ENCODE measurements at regions not wholly inside any gene's neighbourhood (a gene's known extent, or its start where the extent isn't known, plus 50 kb on each side); places are given as distances from the start of the nearest gene placed in this dataset.

DNA sequence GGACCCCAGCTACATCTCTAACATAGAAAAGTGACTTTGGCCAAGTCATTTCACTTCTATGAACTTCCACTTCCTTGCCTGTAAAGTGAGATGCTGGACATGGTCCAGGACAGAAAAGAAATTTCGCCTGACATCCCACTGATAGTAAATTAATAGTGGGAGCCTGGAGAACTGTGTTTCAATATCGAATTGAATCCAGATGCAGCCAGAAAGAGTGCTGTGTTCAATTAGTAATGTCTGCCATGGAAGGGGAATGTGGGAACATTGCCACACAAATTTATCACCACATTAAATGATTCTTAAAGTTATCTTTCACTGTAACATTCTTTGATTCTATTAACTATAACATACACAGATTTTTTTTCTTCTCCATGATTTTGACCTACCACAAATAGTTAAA, 255.0 kb downstream of the HACE1 start:
- ChIA-PET POLR2A (no interaction called here), CTCF (no interaction called here)
- TF ChIP-seq CTCF (IDR thresholded peaks at IDR 0.05) (no peak), POLR2AphosphoS5 (IDR thresholded peaks at IDR 0.05; ENCODE audit: low read depth, low read length) (no peak), SIN3A (IDR thresholded peaks at IDR 0.05; ENCODE audit: borderline replicate concordance, insufficient read depth, low read depth, low read length) (no peak), TCF7L2 (IDR thresholded peaks at IDR 0.05; ENCODE audit: low read depth, low read length) (no peak)
- TF ChIP-seq, protein P1, sequence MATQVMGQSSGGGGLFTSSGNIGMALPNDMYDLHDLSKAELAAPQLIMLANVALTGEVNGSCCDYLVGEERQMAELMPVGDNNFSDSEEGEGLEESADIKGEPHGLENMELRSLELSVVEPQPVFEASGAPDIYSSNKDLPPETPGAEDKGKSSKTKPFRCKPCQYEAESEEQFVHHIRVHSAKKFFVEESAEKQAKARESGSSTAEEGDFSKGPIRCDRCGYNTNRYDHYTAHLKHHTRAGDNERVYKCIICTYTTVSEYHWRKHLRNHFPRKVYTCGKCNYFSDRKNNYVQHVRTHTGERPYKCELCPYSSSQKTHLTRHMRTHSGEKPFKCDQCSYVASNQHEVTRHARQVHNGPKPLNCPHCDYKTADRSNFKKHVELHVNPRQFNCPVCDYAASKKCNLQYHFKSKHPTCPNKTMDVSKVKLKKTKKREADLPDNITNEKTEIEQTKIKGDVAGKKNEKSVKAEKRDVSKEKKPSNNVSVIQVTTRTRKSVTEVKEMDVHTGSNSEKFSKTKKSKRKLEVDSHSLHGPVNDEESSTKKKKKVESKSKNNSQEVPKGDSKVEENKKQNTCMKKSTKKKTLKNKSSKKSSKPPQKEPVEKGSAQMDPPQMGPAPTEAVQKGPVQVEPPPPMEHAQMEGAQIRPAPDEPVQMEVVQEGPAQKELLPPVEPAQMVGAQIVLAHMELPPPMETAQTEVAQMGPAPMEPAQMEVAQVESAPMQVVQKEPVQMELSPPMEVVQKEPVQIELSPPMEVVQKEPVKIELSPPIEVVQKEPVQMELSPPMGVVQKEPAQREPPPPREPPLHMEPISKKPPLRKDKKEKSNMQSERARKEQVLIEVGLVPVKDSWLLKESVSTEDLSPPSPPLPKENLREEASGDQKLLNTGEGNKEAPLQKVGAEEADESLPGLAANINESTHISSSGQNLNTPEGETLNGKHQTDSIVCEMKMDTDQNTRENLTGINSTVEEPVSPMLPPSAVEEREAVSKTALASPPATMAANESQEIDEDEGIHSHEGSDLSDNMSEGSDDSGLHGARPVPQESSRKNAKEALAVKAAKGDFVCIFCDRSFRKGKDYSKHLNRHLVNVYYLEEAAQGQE (IDR thresholded peaks at IDR 0.05; ENCODE audit: insufficient read depth in 1 of 2, low read depth in 2 of 2, low read length in 1 of 2), result no peak
- in situ Hi-C loops (cut with HindIII; ENCODE audit: low pct_unique_long_range_greater_than_20kb, low sequenced_read_pairs) (no loop called here), intact Hi-C loops (cut with micrococcal nuclease; ENCODE audit: unreplicated experiment) (no loop called here)
- H3K27ac ChIP-seq (ENCODE audit: low read length), result no peak overlapping the region
- H3K36me3 ChIP-seq (ENCODE audit: control insufficient read depth, insufficient read depth, low read length), result no peaks in the 10 kb centered on the region
- H3K4me3 ChIP-seq (ENCODE audit: low read depth in 2 of 2, low read length in 2 of 2), result no peak overlapping the region
- H3K4me1 ChIP-seq (ENCODE audit: control insufficient read depth, insufficient read depth, low read length), result no peaks in the 10 kb centered on the region
- H3K27me3 ChIP-seq (ENCODE audit: control insufficient read depth, insufficient read depth, low read length), result no peaks in the 10 kb centered on the region
- H3K9me3 ChIP-seq (ENCODE audit: control insufficient read depth, insufficient read depth, low read depth, low read length), result no peaks in the 10 kb centered on the region
- no peak for DNase-seq (ENCODE audit: low read depth, low spot score)
- no peak for ATAC-seq
- no TSS peak for BruUV-seq (replicated peaks)

- Histone ChIP-seq H3K36me3 (ENCODE audit: control insufficient read depth, insufficient read depth, low read length) (no peaks in the 10 kb centered on the region), H3K4me3 (ENCODE audit: low read depth in 2 of 2, low read length in 2 of 2) (no peak overlapping the region), H3K27me3 (ENCODE audit: control insufficient read depth, insufficient read depth, low read length) (no peaks in the 10 kb centered on the region), H3K4me1 (ENCODE audit: control insufficient read depth, insufficient read depth, low read length) (no peaks in the 10 kb centered on the region), H3K27ac (ENCODE audit: low read length) (no peak overlapping the region), H3K9me3 (ENCODE audit: control insufficient read depth, insufficient read depth, low read depth, low read length) (no peaks in the 10 kb centered on the region)
- intact Hi-C loops (cut with micrococcal nuclease; ENCODE audit: unreplicated experiment) (no loop called here), in situ Hi-C loops (cut with HindIII; ENCODE audit: low pct_unique_long_range_greater_than_20kb, low sequenced_read_pairs) (no loop called here)
- TF ChIP-seq CTCF (IDR thresholded peaks at IDR 0.05) (no peak), POLR2AphosphoS5 (IDR thresholded peaks at IDR 0.05; ENCODE audit: low read depth, low read length) (no peak), SIN3A (IDR thresholded peaks at IDR 0.05; ENCODE audit: borderline replicate concordance, insufficient read depth, low read depth, low read length) (no peak), TCF7L2 (IDR thresholded peaks at IDR 0.05; ENCODE audit: low read depth, low read length) (no peak)
- TF ChIP-seq, protein P1 (IDR thresholded peaks at IDR 0.05; ENCODE audit: insufficient read depth in 1 of 2, low read depth in 2 of 2, low read length in 1 of 2), result no peak
- ATAC-seq (no peak), DNase-seq (ENCODE audit: low read depth, low spot score) (no peak)
- BruUV-seq (replicated peaks), result no TSS peak
- POLR2A ChIA-PET, result no interaction called here
- CTCF ChIA-PET, result no interaction called here
Measured at GRCh38 chr6:104603108-104603745, 256.5 kb downstream of the HACE1 start.

All from Panc1 (cell line).